ENCODE measurements at regions not wholly inside any gene's neighbourhood (a gene's known extent, or its start where the extent isn't known, plus 50 kb on each side); places are given as distances from the start of the nearest gene placed in this dataset.

GRCh38 chr15:29472901-29473445, 203.4 kb upstream of the NSMCE3 start:
- H3K27ac ChIP-seq = no peak overlapping the region
- DNase-seq (ENCODE audit: low spot score) = no peak
- TF ChIP-seq, protein P1, sequence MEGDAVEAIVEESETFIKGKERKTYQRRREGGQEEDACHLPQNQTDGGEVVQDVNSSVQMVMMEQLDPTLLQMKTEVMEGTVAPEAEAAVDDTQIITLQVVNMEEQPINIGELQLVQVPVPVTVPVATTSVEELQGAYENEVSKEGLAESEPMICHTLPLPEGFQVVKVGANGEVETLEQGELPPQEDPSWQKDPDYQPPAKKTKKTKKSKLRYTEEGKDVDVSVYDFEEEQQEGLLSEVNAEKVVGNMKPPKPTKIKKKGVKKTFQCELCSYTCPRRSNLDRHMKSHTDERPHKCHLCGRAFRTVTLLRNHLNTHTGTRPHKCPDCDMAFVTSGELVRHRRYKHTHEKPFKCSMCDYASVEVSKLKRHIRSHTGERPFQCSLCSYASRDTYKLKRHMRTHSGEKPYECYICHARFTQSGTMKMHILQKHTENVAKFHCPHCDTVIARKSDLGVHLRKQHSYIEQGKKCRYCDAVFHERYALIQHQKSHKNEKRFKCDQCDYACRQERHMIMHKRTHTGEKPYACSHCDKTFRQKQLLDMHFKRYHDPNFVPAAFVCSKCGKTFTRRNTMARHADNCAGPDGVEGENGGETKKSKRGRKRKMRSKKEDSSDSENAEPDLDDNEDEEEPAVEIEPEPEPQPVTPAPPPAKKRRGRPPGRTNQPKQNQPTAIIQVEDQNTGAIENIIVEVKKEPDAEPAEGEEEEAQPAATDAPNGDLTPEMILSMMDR (IDR thresholded peaks at IDR 0.05) = no peak
- H3K4me3 ChIP-seq = no peak overlapping the region

- no peak overlapping the region for H3K4me3 ChIP-seq
- TF ChIP-seq, protein P1 (IDR thresholded peaks at IDR 0.05) = no peak
- no peak overlapping the region for H3K27ac ChIP-seq
- no peak for DNase-seq (ENCODE audit: low spot score)
These were observed 202.1 kb upstream of the NSMCE3 start for GRCh38 chr15:29471757-29472156.

GRCh38 chr15:29471306-29471705, 201.7 kb upstream of the NSMCE3 start:
- TF ChIP-seq, protein P1 (IDR thresholded peaks at IDR 0.05) = no peak
- H3K4me3 ChIP-seq = no peak overlapping the region
- no peak overlapping the region for H3K27ac ChIP-seq
- no peak for DNase-seq (ENCODE audit: low spot score)

- Histone ChIP-seq H3K4me3 (no peak overlapping the region), H3K27ac (no peak overlapping the region)
- DNase-seq (ENCODE audit: low spot score) = no peak
- TF ChIP-seq, protein P1 (IDR thresholded peaks at IDR 0.05) = no peak
These were observed 201.2 kb upstream of the NSMCE3 start for GRCh38 chr15:29470794-29471193.

DNA sequence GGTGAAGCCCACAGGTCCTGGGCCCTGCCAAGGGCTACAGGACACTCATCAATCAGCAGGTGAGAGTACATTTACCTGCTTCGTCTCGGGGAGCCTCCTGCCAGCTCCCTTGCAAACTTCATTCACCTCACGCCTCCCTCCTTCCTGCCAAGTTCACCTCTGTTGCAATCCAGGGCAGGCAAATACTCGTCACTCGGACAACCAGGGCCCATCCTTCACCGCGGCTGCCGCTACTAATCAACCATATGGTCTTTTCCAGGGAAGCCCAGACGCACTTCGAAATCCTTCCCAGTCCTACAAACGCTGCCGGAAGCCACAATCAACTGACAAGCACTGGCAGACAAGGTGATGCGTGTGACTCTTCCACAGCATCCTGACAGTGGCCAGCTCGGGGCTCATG, 200.7 kb upstream of the NSMCE3 start:
- H3K27ac ChIP-seq = no peak overlapping the region
- TF ChIP-seq, protein P1 (IDR thresholded peaks at IDR 0.05) = no peak
- no peak overlapping the region for H3K4me3 ChIP-seq
- DNase-seq (ENCODE audit: low spot score) = no peak

DNA sequence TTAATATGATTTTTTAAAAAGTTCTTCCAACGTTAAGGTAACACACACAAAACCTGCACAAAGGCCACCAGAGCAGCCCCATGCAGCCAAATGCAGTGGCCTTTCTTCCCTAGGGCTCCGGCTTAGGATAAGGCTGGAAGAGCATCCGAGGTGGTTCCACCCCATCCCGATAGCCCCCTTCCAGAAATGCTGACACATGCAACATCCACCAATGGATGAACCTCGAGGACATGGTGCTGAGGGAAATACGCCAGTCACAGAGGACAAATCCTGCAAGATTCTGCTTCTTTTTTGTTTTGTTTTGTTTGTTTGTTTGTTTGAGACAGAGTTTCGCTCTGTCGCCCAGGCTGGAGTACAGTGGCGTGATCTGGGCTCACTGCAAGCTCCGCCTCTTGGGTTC, 199.3 kb upstream of the NSMCE3 start:
- DNase-seq (ENCODE audit: low spot score) = no peak
- Histone ChIP-seq H3K27ac (no peak overlapping the region), H3K4me3 (no peak overlapping the region)
- TF ChIP-seq, protein P1 (IDR thresholded peaks at IDR 0.05) = no peak

DNA sequence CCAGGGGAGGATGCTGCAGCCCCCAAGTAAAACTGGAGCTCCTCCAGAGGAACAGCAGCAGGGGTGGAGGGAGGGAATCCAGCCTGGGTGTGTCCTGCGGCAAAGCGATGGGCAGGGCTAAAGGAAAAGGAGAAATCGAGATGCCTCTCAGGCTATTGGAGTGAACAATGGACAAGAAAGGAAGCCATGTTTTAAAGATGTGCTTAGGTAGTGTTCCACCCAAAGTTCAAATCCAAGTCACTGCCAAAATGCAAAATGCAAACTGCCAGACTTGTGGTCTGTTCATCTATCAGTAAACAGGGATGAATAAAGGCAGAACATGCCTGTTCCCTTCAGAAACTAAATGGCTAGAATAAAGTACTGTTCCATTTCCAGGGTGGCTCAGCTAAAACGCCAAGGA, 197.5 kb upstream of the NSMCE3 start:
- no peak overlapping the region for H3K27ac ChIP-seq
- H3K4me3 ChIP-seq = no peak overlapping the region
- TF ChIP-seq, protein P1 (IDR thresholded peaks at IDR 0.05) = no peak
- no peak for DNase-seq (ENCODE audit: low spot score)
